ENCODE measurements at regions not wholly inside any gene's neighbourhood (a gene's known extent, or its start where the extent isn't known, plus 50 kb on each side); places are given as distances from the start of the nearest gene placed in this dataset.

GRCh38 chr11:109343242-109343641, 78.7 kb upstream of the C11orf87 start:
- Histone ChIP-seq H3K9ac (replicated peaks in 1 of 4; ENCODE audit: extremely low read depth in 1 of 4, low read depth in 3 of 4, low read length in 3 of 4) (no peak overlapping the region), H2BK5ac (ENCODE audit: low read depth, low read length) (no peak overlapping the region), H3K9me3 (ENCODE audit: insufficient read depth in 2 of 2, low read depth in 1 of 2, low read length in 1 of 2) (no peaks in the 10 kb centered on the region), H2BK12ac (ENCODE audit: low read depth, low read length) (no peak overlapping the region), H3K56ac (replicated peaks; ENCODE audit: insufficient read length, low read depth, low read length) (no peak overlapping the region), H3K4ac (replicated peaks; ENCODE audit: insufficient read length, low read depth, low read length) (no peak overlapping the region), H2BK120ac (replicated peaks; ENCODE audit: low read depth, low read length) (no peak overlapping the region), H3K14ac (ENCODE audit: insufficient read length) (no peak overlapping the region), H4K91ac (replicated peaks; ENCODE audit: insufficient read length, low read length) (no peak overlapping the region), H2BK20ac (ENCODE audit: low read length) (no peak overlapping the region), H3K18ac (ENCODE audit: extremely low read depth, low read length) (no peak overlapping the region), H3K27ac (ENCODE audit: low read depth, low read length) (no peak overlapping the region), H3K23ac (ENCODE audit: insufficient read length) (no peak overlapping the region), H4K20me1 (replicated peaks in 1 of 2; ENCODE audit: control insufficient read depth in 1 of 2, insufficient read depth in 2 of 2, low read length in 2 of 2) (no peaks in the 10 kb centered on the region), H3K23me2 (ENCODE audit: low read depth, low read length) (no peaks in the 10 kb centered on the region; the same call in 1 of the 2 replicates), H2AK5ac (ENCODE audit: low read depth, low read length) (no peak overlapping the region), H3K4me3 (ENCODE audit: extremely low read depth in 1 of 4, insufficient read depth in 2 of 4, low read depth in 3 of 4, low read length in 4 of 4) (no peak overlapping the region), H4K8ac (ENCODE audit: extremely low read depth, insufficient read depth, low read length) (no peak overlapping the region), H3K27me3 (replicated peaks in 1 of 4; ENCODE audit: control insufficient read depth in 3 of 4, extremely low read depth in 1 of 4, insufficient read depth in 3 of 4, low read length in 3 of 4) (no peaks in the 10 kb centered on the region), H2BK15ac (ENCODE audit: low read length) (no peak overlapping the region), H2AFZ (ENCODE audit: low read length) (no peak overlapping the region), H3K79me1 (ENCODE audit: low read depth, low read length) (no peaks in the 10 kb centered on the region), H4K5ac (ENCODE audit: insufficient read length, low read depth, low read length) (no peak overlapping the region), H3K36me3 (ENCODE audit: control insufficient read depth in 2 of 4, insufficient read depth in 4 of 4, low read length in 3 of 4) (no peaks in the 10 kb centered on the region), H3K4me1 (replicated peaks in 1 of 4; ENCODE audit: control insufficient read depth in 3 of 4, insufficient read depth in 4 of 4, low read length in 3 of 4) (no peaks in the 10 kb centered on the region), H3K79me2 (ENCODE audit: control insufficient read depth in 1 of 2, insufficient read depth in 2 of 2, low read length in 2 of 2) (no peaks in the 10 kb centered on the region), H3K4me2 (ENCODE audit: insufficient read depth in 1 of 2, low read depth in 2 of 2, low read length in 2 of 2) (no peak overlapping the region)
- ChIA-PET CTCF (ENCODE audit: partially characterized antibody) (no interaction called here), POLR2A (ENCODE audit: partially characterized antibody) (no interaction called here)
- FAIRE-seq (no peak), DNase-seq (ENCODE audit: low read depth in 1 of 2, low spot score in 2 of 2) (no peak)
- 81% methylated on average over 3 of the region's 3 CpGs; no CpG with 5 or more reads in 1 of the 2 experiments for WGBS, 2 experiments (ENCODE audit: extremely low coverage in 1 of 2, insufficient coverage in 1 of 2, insufficient read length in 1 of 2, insufficient replicate concordance in 2 of 2, low coverage in 1 of 2, low lambda C conversion rate in 2 of 2, missing lambda C conversion rate in 1 of 2)
- TF ChIP-seq SIRT6 (IDR thresholded peaks at IDR 0.05; ENCODE audit: low read length) = no peak
- TF ChIP-seq HDAC2 (IDR thresholded peaks at IDR 0.05; ENCODE audit: borderline replicate concordance in 1 of 2, low read depth in 2 of 2, low read length in 2 of 2) = no peak
- no peak for TF ChIP-seq RNF2 (IDR thresholded peaks at IDR 0.05; ENCODE audit: borderline replicate concordance, low read depth, low read length, missing control alignments, poor library complexity, severe bottlenecking)
- TF ChIP-seq KDM5A (IDR thresholded peaks at IDR 0.05; ENCODE audit: low read length) = no peak
- no peak for TF ChIP-seq SIN3A (conservative IDR thresholded peaks at IDR 0.05 in 1 of 2, IDR thresholded peaks at IDR 0.05 in 1 of 2; ENCODE audit: low read depth in 1 of 2, low read length in 2 of 2)
- TF ChIP-seq JUND (IDR thresholded peaks at IDR 0.05; ENCODE audit: low read length) = no peak
